Liver (tissue), 3 donors: ENCODE measurements at regions not wholly inside any gene's neighbourhood (a gene's known extent, or its start where the extent isn't known, plus 50 kb on each side); places are given as distances from the start of the nearest gene placed in this dataset.

Source experiments
- EGR1 ChIP-seq, 2 donors: IDR thresholded peaks; 2 replicates each; pipeline ENCODE4 v1.6.1; 2016 to 2018; ENCODE audit warnings: antibody characterized with exemption in 2 of 2, low read depth in 2 of 2
- FOXA2 ChIP-seq: IDR thresholded peaks from 2 replicates; pipeline ENCODE4 v1.6.1; 2016; ENCODE audit warnings: antibody characterized with exemption
- GABPA ChIP-seq, 2 donors: IDR thresholded peaks in 1 of 2; conservative IDR thresholded peaks in 1 of 2; 2 replicates each; pipeline ENCODE4 v1.6.1; 2016; ENCODE audit warnings: antibody characterized with exemption in 2 of 2, mild to moderate bottlenecking in 1 of 2, moderate library complexity in 1 of 2
- HNF4G ChIP-seq: IDR thresholded peaks from 2 replicates; pipeline ENCODE4 v1.6.1; 2016; ENCODE audit warnings: antibody characterized with exemption
- JUND ChIP-seq, 2 donors: IDR thresholded peaks; 2 replicates each; pipeline ENCODE4 v1.6.1; 2016; ENCODE audit warnings: antibody characterized with exemption in 2 of 2
- RAD21 ChIP-seq, 2 donors: IDR thresholded peaks; 2 replicates each; pipeline ENCODE4 v1.6.1; 2016; ENCODE audit warnings: antibody characterized with exemption in 2 of 2, mild to moderate bottlenecking in 2 of 2
- TAF1 ChIP-seq: conservative IDR thresholded peaks from 2 replicates; pipeline ENCODE4 v1.6.1; 2016; ENCODE audit warnings: antibody characterized with exemption, mild to moderate bottlenecking
- YY1 ChIP-seq: IDR thresholded peaks from 2 replicates; pipeline ENCODE4 v1.6.1; 2016; ENCODE audit warnings: antibody characterized with exemption, mild to moderate bottlenecking
- TF ChIP-seq, protein P1 (sequence below): fragments of 150-350 bp; IDR thresholded peaks from 2 replicates; pipeline ENCODE4 v1.5.1; 2017; ENCODE audit warnings: improper control_type of control experiment, low read depth, low read length; ENCODE audit not compliant: missing input control
- TF ChIP-seq, protein P2 (sequence below): IDR thresholded peaks from 2 replicates; pipeline ENCODE4 v1.6.1; 2016; ENCODE audit warnings: antibody characterized with exemption
- TF ChIP-seq, protein P3 (sequence below): IDR thresholded peaks from 2 replicates; pipeline ENCODE4 v1.6.1; 2016; ENCODE audit warnings: antibody characterized with exemption, mild to moderate bottlenecking
- TF ChIP-seq, protein P4 (sequence below): IDR thresholded peaks from 2 replicates; pipeline ENCODE4 v1.6.1; 2016; ENCODE audit warnings: antibody characterized with exemption
- TF ChIP-seq, protein P5 (sequence below): IDR thresholded peaks from 2 replicates; pipeline ENCODE4 v1.6.1; 2016; ENCODE audit warnings: antibody characterized with exemption
- donor health status: healthy.
- donor health status: healthy.

DNA sequence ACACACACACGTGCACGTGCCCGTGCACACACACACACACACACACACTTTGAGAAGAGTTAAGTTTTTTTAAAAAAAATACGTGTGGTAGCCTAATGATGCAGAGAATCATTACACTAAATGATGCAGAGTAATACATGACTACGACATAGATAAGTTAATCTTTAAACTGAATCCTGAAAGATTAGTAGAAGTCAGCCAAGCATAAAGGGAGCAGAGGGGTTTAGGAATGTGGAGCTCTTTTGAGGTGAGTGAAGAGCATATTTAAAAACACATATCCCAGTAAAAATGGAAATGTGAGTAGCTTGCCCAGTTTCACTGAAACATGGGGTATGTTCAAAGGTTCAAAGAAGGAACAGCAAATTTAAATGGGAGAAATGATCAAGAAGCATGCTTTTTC lies 61.3 kb upstream of the TYRP1 start:
- TF ChIP-seq, protein P1, sequence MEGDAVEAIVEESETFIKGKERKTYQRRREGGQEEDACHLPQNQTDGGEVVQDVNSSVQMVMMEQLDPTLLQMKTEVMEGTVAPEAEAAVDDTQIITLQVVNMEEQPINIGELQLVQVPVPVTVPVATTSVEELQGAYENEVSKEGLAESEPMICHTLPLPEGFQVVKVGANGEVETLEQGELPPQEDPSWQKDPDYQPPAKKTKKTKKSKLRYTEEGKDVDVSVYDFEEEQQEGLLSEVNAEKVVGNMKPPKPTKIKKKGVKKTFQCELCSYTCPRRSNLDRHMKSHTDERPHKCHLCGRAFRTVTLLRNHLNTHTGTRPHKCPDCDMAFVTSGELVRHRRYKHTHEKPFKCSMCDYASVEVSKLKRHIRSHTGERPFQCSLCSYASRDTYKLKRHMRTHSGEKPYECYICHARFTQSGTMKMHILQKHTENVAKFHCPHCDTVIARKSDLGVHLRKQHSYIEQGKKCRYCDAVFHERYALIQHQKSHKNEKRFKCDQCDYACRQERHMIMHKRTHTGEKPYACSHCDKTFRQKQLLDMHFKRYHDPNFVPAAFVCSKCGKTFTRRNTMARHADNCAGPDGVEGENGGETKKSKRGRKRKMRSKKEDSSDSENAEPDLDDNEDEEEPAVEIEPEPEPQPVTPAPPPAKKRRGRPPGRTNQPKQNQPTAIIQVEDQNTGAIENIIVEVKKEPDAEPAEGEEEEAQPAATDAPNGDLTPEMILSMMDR: no peak
- TF ChIP-seq EGR1 (IDR thresholded peaks at IDR 0.05; ENCODE audit: low read depth in 2 of 2) (no peak), RAD21 (IDR thresholded peaks at IDR 0.05) (no peak), JUND (IDR thresholded peaks at IDR 0.05) (no peak), TAF1 (no peak), HNF4G (no peak), GABPA (IDR thresholded peaks at IDR 0.05 in 1 of 2, conservative IDR thresholded peaks at IDR 0.05 in 1 of 2) (no peak), YY1 (no peak), FOXA2 (no peak)
- TF ChIP-seq, protein P2, sequence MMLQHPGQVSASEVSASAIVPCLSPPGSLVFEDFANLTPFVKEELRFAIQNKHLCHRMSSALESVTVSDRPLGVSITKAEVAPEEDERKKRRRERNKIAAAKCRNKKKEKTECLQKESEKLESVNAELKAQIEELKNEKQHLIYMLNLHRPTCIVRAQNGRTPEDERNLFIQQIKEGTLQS: no peak
- TF ChIP-seq, protein P3, sequence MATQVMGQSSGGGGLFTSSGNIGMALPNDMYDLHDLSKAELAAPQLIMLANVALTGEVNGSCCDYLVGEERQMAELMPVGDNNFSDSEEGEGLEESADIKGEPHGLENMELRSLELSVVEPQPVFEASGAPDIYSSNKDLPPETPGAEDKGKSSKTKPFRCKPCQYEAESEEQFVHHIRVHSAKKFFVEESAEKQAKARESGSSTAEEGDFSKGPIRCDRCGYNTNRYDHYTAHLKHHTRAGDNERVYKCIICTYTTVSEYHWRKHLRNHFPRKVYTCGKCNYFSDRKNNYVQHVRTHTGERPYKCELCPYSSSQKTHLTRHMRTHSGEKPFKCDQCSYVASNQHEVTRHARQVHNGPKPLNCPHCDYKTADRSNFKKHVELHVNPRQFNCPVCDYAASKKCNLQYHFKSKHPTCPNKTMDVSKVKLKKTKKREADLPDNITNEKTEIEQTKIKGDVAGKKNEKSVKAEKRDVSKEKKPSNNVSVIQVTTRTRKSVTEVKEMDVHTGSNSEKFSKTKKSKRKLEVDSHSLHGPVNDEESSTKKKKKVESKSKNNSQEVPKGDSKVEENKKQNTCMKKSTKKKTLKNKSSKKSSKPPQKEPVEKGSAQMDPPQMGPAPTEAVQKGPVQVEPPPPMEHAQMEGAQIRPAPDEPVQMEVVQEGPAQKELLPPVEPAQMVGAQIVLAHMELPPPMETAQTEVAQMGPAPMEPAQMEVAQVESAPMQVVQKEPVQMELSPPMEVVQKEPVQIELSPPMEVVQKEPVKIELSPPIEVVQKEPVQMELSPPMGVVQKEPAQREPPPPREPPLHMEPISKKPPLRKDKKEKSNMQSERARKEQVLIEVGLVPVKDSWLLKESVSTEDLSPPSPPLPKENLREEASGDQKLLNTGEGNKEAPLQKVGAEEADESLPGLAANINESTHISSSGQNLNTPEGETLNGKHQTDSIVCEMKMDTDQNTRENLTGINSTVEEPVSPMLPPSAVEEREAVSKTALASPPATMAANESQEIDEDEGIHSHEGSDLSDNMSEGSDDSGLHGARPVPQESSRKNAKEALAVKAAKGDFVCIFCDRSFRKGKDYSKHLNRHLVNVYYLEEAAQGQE: no peak
- TF ChIP-seq, protein P4, sequence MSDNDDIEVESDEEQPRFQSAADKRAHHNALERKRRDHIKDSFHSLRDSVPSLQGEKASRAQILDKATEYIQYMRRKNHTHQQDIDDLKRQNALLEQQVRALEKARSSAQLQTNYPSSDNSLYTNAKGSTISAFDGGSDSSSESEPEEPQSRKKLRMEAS: no peak
- TF ChIP-seq, protein P5, sequence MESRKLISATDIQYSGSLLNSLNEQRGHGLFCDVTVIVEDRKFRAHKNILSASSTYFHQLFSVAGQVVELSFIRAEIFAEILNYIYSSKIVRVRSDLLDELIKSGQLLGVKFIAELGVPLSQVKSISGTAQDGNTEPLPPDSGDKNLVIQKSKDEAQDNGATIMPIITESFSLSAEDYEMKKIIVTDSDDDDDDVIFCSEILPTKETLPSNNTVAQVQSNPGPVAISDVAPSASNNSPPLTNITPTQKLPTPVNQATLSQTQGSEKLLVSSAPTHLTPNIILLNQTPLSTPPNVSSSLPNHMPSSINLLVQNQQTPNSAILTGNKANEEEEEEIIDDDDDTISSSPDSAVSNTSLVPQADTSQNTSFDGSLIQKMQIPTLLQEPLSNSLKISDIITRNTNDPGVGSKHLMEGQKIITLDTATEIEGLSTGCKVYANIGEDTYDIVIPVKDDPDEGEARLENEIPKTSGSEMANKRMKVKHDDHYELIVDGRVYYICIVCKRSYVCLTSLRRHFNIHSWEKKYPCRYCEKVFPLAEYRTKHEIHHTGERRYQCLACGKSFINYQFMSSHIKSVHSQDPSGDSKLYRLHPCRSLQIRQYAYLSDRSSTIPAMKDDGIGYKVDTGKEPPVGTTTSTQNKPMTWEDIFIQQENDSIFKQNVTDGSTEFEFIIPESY: no peak
